ENCODE measurements at regions not wholly inside any gene's neighbourhood (a gene's known extent, or its start where the extent isn't known, plus 50 kb on each side); places are given as distances from the start of the nearest gene placed in this dataset.

- DNase-seq = no peak
Observed at GRCh38 chr10:112000466-112000865, 183.1 kb downstream of the GPAM start.

- DNase-seq = no peak
Observed at GRCh38 chr10:112002206-112002605, 181.4 kb downstream of the GPAM start.

GRCh38 chr10:112004075-112004474 is 179.5 kb downstream of the GPAM start:
- no peak for DNase-seq

- no peak for DNase-seq
Observed at GRCh38 chr10:112005044-112005443, 178.5 kb downstream of the GPAM start.

- DNase-seq = no peak
Observed at GRCh38 chr10:112006407-112006806, 177.2 kb downstream of the GPAM start.

GRCh38 chr10:112006831-112007230 is 176.7 kb downstream of the GPAM start:
- no peak for DNase-seq

GRCh38 chr10:112022196-112022595 is 161.4 kb downstream of the GPAM start:
- no peak for DNase-seq

GRCh38 chr10:112024079-112024478 is 159.5 kb downstream of the GPAM start:
- no peak for DNase-seq

GRCh38 chr10:112025228-112025627 is 158.3 kb downstream of the GPAM start:
- no peak for DNase-seq

GRCh38 chr10:112026438-112026837 is 157.1 kb downstream of the GPAM start:
- DNase-seq = no peak

- DNase-seq = no peak
Observed at GRCh38 chr10:112027731-112028280, 155.8 kb downstream of the GPAM start.

- DNase-seq = no peak
Observed at GRCh38 chr10:112030431-112030830, 153.1 kb downstream of the GPAM start.

GRCh38 chr10:112039823-112040222 is 143.7 kb downstream of the GPAM start:
- DNase-seq = no peak

GRCh38 chr10:112040696-112041095 is 142.9 kb downstream of the GPAM start:
- DNase-seq = no peak

GRCh38 chr10:112045938-112046337 is 137.6 kb downstream of the GPAM start:
- no peak for DNase-seq

GRCh38 chr10:112047674-112048073 is 135.9 kb downstream of the GPAM start:
- DNase-seq = no peak

- no peak for DNase-seq
Observed at GRCh38 chr10:112052166-112052565, 131.4 kb downstream of the GPAM start.

GRCh38 chr10:112053895-112054294 is 129.7 kb downstream of the GPAM start:
- DNase-seq = no peak

- no peak for DNase-seq
Observed at GRCh38 chr10:112054516-112054915, 129.0 kb downstream of the GPAM start.

- no peak for DNase-seq
Observed at GRCh38 chr10:112057072-112057471, 126.5 kb downstream of the GPAM start.

- DNase-seq = no peak
Observed at GRCh38 chr10:112059220-112059619, 124.3 kb downstream of the GPAM start.

GRCh38 chr10:112071596-112072133 is 111.9 kb downstream of the GPAM start:
- DNase-seq = no peak

- no peak for DNase-seq
Observed at GRCh38 chr10:112078003-112078402, 105.6 kb downstream of the GPAM start.

- no peak for DNase-seq
Observed at GRCh38 chr10:112080231-112080630, 103.3 kb downstream of the GPAM start.

GRCh38 chr10:112082120-112082519 is 101.4 kb downstream of the GPAM start:
- no peak for DNase-seq
